Fibroblast of villous mesenchyme (primary cell): ENCODE measurements at regions not wholly inside any gene's neighbourhood (a gene's known extent, or its start where the extent isn't known, plus 50 kb on each side); places are given as distances from the start of the nearest gene placed in this dataset.

Experiments used
- DNase-seq: peaks from one replicate; pipeline ENCODE4 v3.0.0-alpha.2; 2010; ENCODE audit warnings: low read depth
- H3K4me3 ChIP-seq: 2 replicates; pipeline ENCODE4 v1.5.1; 2011; ENCODE audit warnings: low read depth, mild to moderate bottlenecking, low read length
- TF ChIP-seq, protein P1 (sequence below): IDR thresholded peaks from 2 replicates; pipeline ENCODE4 v1.5.1; 2012; ENCODE audit warnings: low read depth, mild to moderate bottlenecking, low read length; ENCODE audit not compliant: insufficient read depth

- H3K4me3 ChIP-seq = no peak overlapping the region
- TF ChIP-seq, protein P1, sequence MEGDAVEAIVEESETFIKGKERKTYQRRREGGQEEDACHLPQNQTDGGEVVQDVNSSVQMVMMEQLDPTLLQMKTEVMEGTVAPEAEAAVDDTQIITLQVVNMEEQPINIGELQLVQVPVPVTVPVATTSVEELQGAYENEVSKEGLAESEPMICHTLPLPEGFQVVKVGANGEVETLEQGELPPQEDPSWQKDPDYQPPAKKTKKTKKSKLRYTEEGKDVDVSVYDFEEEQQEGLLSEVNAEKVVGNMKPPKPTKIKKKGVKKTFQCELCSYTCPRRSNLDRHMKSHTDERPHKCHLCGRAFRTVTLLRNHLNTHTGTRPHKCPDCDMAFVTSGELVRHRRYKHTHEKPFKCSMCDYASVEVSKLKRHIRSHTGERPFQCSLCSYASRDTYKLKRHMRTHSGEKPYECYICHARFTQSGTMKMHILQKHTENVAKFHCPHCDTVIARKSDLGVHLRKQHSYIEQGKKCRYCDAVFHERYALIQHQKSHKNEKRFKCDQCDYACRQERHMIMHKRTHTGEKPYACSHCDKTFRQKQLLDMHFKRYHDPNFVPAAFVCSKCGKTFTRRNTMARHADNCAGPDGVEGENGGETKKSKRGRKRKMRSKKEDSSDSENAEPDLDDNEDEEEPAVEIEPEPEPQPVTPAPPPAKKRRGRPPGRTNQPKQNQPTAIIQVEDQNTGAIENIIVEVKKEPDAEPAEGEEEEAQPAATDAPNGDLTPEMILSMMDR = no peak
- DNase-seq = no peak
These were observed 247.2 kb downstream of the CETN3 start for GRCh38 chr5:90162324-90162723.

GRCh38 chr5:90161414-90161813, 248.1 kb downstream of the CETN3 start:
- DNase-seq = peak; percentile 56
- H3K4me3 ChIP-seq = no peak overlapping the region
- TF ChIP-seq, protein P1 = peak; percentile 58

GRCh38 chr5:90158131-90158530, 251.4 kb downstream of the CETN3 start:
- TF ChIP-seq, protein P1 = no peak
- no peak for DNase-seq
- H3K4me3 ChIP-seq = no peak overlapping the region

- H3K4me3 ChIP-seq = no peak overlapping the region
- TF ChIP-seq, protein P1 = no peak
- no peak for DNase-seq
These were observed 256.5 kb downstream of the CETN3 start for GRCh38 chr5:90153031-90153430.

- TF ChIP-seq, protein P1 = no peak
- no peak overlapping the region for H3K4me3 ChIP-seq
- DNase-seq = peak; percentile 53
These were observed 264.8 kb downstream of the CETN3 start for GRCh38 chr5:90144625-90145327.

DNA sequence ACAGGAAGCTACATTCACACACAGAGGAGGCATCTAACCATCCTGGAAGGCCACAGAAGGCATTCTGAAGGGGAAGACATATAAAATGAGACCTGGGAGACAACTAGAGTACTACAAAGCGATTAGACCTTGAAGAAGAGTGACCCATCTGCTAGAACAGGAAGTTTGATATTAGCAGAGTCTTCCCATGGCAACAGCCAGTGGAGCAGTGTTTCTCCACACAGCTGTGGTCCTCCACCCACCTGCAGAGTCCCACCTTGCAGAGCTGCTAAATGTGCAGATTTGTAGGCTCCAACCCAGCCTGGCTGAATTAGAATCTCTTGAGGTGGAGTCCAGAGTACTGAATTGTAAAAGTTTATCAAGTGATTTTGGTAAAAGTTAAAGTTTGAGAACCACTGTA, 267.0 kb downstream of the CETN3 start:
- no peak for DNase-seq
- TF ChIP-seq, protein P1 = no peak

GRCh38 chr5:90141984-90142383, 267.6 kb downstream of the CETN3 start:
- no peak overlapping the region for H3K4me3 ChIP-seq
- DNase-seq = no peak
- TF ChIP-seq, protein P1 = no peak

More for the DNA sequence above, 267.0 kb downstream of the CETN3 start:
- no peak overlapping the region for H3K4me3 ChIP-seq
